ENCODE measurements at regions not wholly inside any gene's neighbourhood (a gene's known extent, or its start where the extent isn't known, plus 50 kb on each side); places are given as distances from the start of the nearest gene placed in this dataset.
"Not testable (repeated sequence)": the region's sequence is repeated elsewhere in the genome, so short reads cannot be mapped to it uniquely, and the experiment has no call there.

GRCh38 chr2:87477669-87478428 is 270.0 kb upstream of the PLGLB2 start:
- not testable (repeated sequence) for TF ChIP-seq TCF4 (CRISPR knock-in tag; IDR thresholded peaks at IDR 0.05; ENCODE audit: borderline replicate concordance); RARB (CRISPR knock-in tag; IDR thresholded peaks at IDR 0.05); PATZ1 (CRISPR knock-in tag; IDR thresholded peaks at IDR 0.05; ENCODE audit: borderline replicate concordance); ZNF70 (CRISPR knock-in tag; IDR thresholded peaks at IDR 0.05); ESRRG (CRISPR knock-in tag; IDR thresholded peaks at IDR 0.05); TOX (CRISPR knock-in tag; IDR thresholded peaks at IDR 0.05; ENCODE audit: borderline replicate concordance)

Data from SK-N-SH treated with all-trans-retinoic acid at 6 μM for 48 hours (cell line).